IgD-negative memory B cell (primary cell): ENCODE measurements at regions not wholly inside any gene's neighbourhood (a gene's known extent, or its start where the extent isn't known, plus 50 kb on each side); places are given as distances from the start of the nearest gene placed in this dataset.
A peak's percentile ranks its signal among the peaks of the same experiment; 100 is the strongest.

Experiments used
- H3K27ac Mint-ChIP-seq, 3 donors: one replicate each; pipeline ENCODE4 v1.8.0; 2020 to 2022; ENCODE audit warnings: mild to moderate bottlenecking in 3 of 3, mixed read lengths in 3 of 3, moderate library complexity in 1 of 3
- H3K27me3 Mint-ChIP-seq: one replicate; pipeline ENCODE4 v1.8.0; 2021; ENCODE audit warnings: mixed read lengths
- H3K36me3 Mint-ChIP-seq: one replicate; pipeline ENCODE4 v1.8.0; 2020; ENCODE audit warnings: mild to moderate bottlenecking, mixed read lengths
- H3K4me1 Mint-ChIP-seq, 3 donors: one replicate each; pipeline ENCODE4 v1.8.0; 2020 to 2022; ENCODE audit warnings: mixed read lengths in 3 of 3, mild to moderate bottlenecking in 1 of 3
- H3K4me3 Mint-ChIP-seq, 4 donors: one replicate each; pipeline ENCODE4 v1.8.0; 2020 to 2022; ENCODE audit warnings: mild to moderate bottlenecking in 4 of 4, mixed read lengths in 4 of 4, moderate library complexity in 3 of 4
- H3K9me3 Mint-ChIP-seq, 3 donors: one replicate each; pipeline ENCODE4 v1.8.0; 2020 to 2021; ENCODE audit warnings: mixed read lengths in 3 of 3, mild to moderate bottlenecking in 1 of 3

- Mint-ChIP-seq H3K9me3 (no peaks in the 10 kb centered on the region), H3K4me1 (peaks cover 9 to 16% (median 11%) of the 10 kb centered on the region in 3 donors), H3K27me3 (no peaks in the 10 kb centered on the region), H3K4me3 (peak overlapping the region in 2 of 4 donors; percentile 63 to 74), H3K36me3 (peaks cover 4% of the 10 kb centered on the region), H3K27ac (peak overlapping the region in 1 of 3 donors; percentile 78)
Measured at GRCh38 chr6:25085756-25086155, 150.0 kb upstream of the RIPOR2 start.

GRCh38 chr6:25086500-25087091, 150.8 kb upstream of the RIPOR2 start:
- H3K27me3 Mint-ChIP-seq: no peaks in the 10 kb centered on the region
- H3K36me3 Mint-ChIP-seq: peaks cover 4% of the 10 kb centered on the region
- H3K4me1 Mint-ChIP-seq: peaks cover 9 to 16% (median 11%) of the 10 kb centered on the region in 3 donors
- H3K27ac Mint-ChIP-seq: no peak overlapping the region
- H3K4me3 Mint-ChIP-seq: peak overlapping the region in 1 of 4 donors; percentile 5
- no peaks in the 10 kb centered on the region for H3K9me3 Mint-ChIP-seq

- Mint-ChIP-seq H3K4me1 (peaks cover 4 to 16% (median 8%) of the 10 kb centered on the region in 3 donors), H3K27me3 (no peaks in the 10 kb centered on the region), H3K27ac (no peak overlapping the region), H3K4me3 (no peak overlapping the region), H3K9me3 (no peaks in the 10 kb centered on the region), H3K36me3 (peaks cover 6% of the 10 kb centered on the region)
Measured at GRCh38 chr6:25088513-25088912, 152.8 kb upstream of the RIPOR2 start.

- H3K9me3 Mint-ChIP-seq: no peaks in the 10 kb centered on the region
Measured at GRCh38 chr6:25089442-25089841, 153.7 kb upstream of the RIPOR2 start.

GRCh38 chr6:25094726-25095125, 159.0 kb upstream of the RIPOR2 start:
- H3K4me3 Mint-ChIP-seq: no peak overlapping the region
- no peaks in the 10 kb centered on the region for H3K9me3 Mint-ChIP-seq
- peak overlapping the region in 1 of 3 donors; percentile 47 for H3K27ac Mint-ChIP-seq
- H3K4me1 Mint-ChIP-seq: peaks cover 0 to 2% (median 0%) of the 10 kb centered on the region in 3 donors
- H3K27me3 Mint-ChIP-seq: no peaks in the 10 kb centered on the region
- peaks cover 4% of the 10 kb centered on the region for H3K36me3 Mint-ChIP-seq

More at GRCh38 chr6:25089442-25089841, 153.7 kb upstream of the RIPOR2 start:
- H3K4me1 Mint-ChIP-seq: peaks cover 4 to 13% (median 8%) of the 10 kb centered on the region in 3 donors
- peaks cover 4% of the 10 kb centered on the region for H3K36me3 Mint-ChIP-seq
- H3K27ac Mint-ChIP-seq: peak overlapping the region in 1 of 3 donors; percentile 6
- no peak overlapping the region for H3K4me3 Mint-ChIP-seq
- H3K27me3 Mint-ChIP-seq: no peaks in the 10 kb centered on the region

GRCh38 chr6:25100288-25100687, 164.5 kb upstream of the RIPOR2 start:
- Mint-ChIP-seq H3K27ac (no peak overlapping the region), H3K4me1 (peaks cover 5 to 7% (median 5%) of the 10 kb centered on the region in 3 donors), H3K9me3 (no peaks in the 10 kb centered on the region), H3K36me3 (peaks cover 4% of the 10 kb centered on the region), H3K27me3 (no peaks in the 10 kb centered on the region), H3K4me3 (no peak overlapping the region)

- H3K4me3 Mint-ChIP-seq: no peak overlapping the region
- H3K27me3 Mint-ChIP-seq: no peaks in the 10 kb centered on the region
- H3K27ac Mint-ChIP-seq: no peak overlapping the region
Measured at GRCh38 chr6:25103603-25104002, 167.8 kb upstream of the RIPOR2 start.

GRCh38 chr6:25105070-25105925, 169.5 kb upstream of the RIPOR2 start:
- Mint-ChIP-seq H3K9me3 (no peaks in the 10 kb centered on the region), H3K27me3 (no peaks in the 10 kb centered on the region), H3K4me3 (no peak overlapping the region), H3K4me1 (peaks cover 16 to 23% (median 16%) of the 10 kb centered on the region in 3 donors), H3K36me3 (peaks cover 15% of the 10 kb centered on the region), H3K27ac (no peak overlapping the region)

More at GRCh38 chr6:25103603-25104002, 167.8 kb upstream of the RIPOR2 start:
- H3K9me3 Mint-ChIP-seq: no peaks in the 10 kb centered on the region
- H3K4me1 Mint-ChIP-seq: peaks cover 16 to 23% (median 16%) of the 10 kb centered on the region in 3 donors
- H3K36me3 Mint-ChIP-seq: peaks cover 10% of the 10 kb centered on the region

- no peaks in the 10 kb centered on the region for H3K9me3 Mint-ChIP-seq
- no peaks in the 10 kb centered on the region for H3K27me3 Mint-ChIP-seq
- H3K36me3 Mint-ChIP-seq: peaks cover 13% of the 10 kb centered on the region
- H3K4me1 Mint-ChIP-seq: peaks cover 16 to 23% (median 16%) of the 10 kb centered on the region in 3 donors
- H3K4me3 Mint-ChIP-seq: peak overlapping the region in 1 of 4 donors; percentile 23
- H3K27ac Mint-ChIP-seq: peak overlapping the region in 2 of 3 donors; percentile 17 to 78
Measured at GRCh38 chr6:25107218-25107617, 171.5 kb upstream of the RIPOR2 start.

GRCh38 chr6:25111782-25112181, 167.4 kb upstream of the CARMIL1 start:
- Mint-ChIP-seq H3K27ac (no peak overlapping the region), H3K4me3 (no peak overlapping the region), H3K4me1 (peaks cover 10 to 13% (median 11%) of the 10 kb centered on the region in 3 donors), H3K36me3 (peaks cover 18% of the 10 kb centered on the region), H3K9me3 (no peaks in the 10 kb centered on the region), H3K27me3 (no peaks in the 10 kb centered on the region)

GRCh38 chr6:25112322-25112773, 166.8 kb upstream of the CARMIL1 start:
- Mint-ChIP-seq H3K9me3 (no peaks in the 10 kb centered on the region), H3K27ac (no peak overlapping the region), H3K27me3 (no peaks in the 10 kb centered on the region), H3K4me3 (no peak overlapping the region), H3K4me1 (peaks cover 5 to 11% (median 7%) of the 10 kb centered on the region in 3 donors), H3K36me3 (peaks cover 16% of the 10 kb centered on the region)

GRCh38 chr6:25113436-25113835, 165.7 kb upstream of the CARMIL1 start:
- no peak overlapping the region for H3K27ac Mint-ChIP-seq
- H3K27me3 Mint-ChIP-seq: no peaks in the 10 kb centered on the region
- peaks cover 13% of the 10 kb centered on the region for H3K36me3 Mint-ChIP-seq
- H3K4me3 Mint-ChIP-seq: no peak overlapping the region
- peaks cover 2 to 10% (median 7%) of the 10 kb centered on the region in 3 donors for H3K4me1 Mint-ChIP-seq
- H3K9me3 Mint-ChIP-seq: no peaks in the 10 kb centered on the region

GRCh38 chr6:25118038-25118437, 161.1 kb upstream of the CARMIL1 start:
- Mint-ChIP-seq H3K27me3 (no peaks in the 10 kb centered on the region), H3K27ac (no peak overlapping the region), H3K9me3 (peaks cover 0 to 3% (median 0%) of the 10 kb centered on the region in 3 donors), H3K4me3 (no peak overlapping the region), H3K4me1 (peaks cover 10 to 15% (median 10%) of the 10 kb centered on the region in 3 donors), H3K36me3 (peaks cover 7% of the 10 kb centered on the region)

- peaks cover 13 to 20% (median 14%) of the 10 kb centered on the region in 3 donors for H3K4me1 Mint-ChIP-seq
- no peak overlapping the region for H3K4me3 Mint-ChIP-seq
- H3K36me3 Mint-ChIP-seq: peaks cover 5% of the 10 kb centered on the region
- H3K9me3 Mint-ChIP-seq: peaks cover 0 to 3% (median 0%) of the 10 kb centered on the region in 3 donors
- H3K27ac Mint-ChIP-seq: no peak overlapping the region
- no peaks in the 10 kb centered on the region for H3K27me3 Mint-ChIP-seq
Measured at GRCh38 chr6:25121186-25121585, 158.0 kb upstream of the CARMIL1 start.

GRCh38 chr6:25122001-25122400, 157.2 kb upstream of the CARMIL1 start:
- H3K9me3 Mint-ChIP-seq: peaks cover 0 to 3% (median 0%) of the 10 kb centered on the region in 3 donors
- H3K4me1 Mint-ChIP-seq: peaks cover 13 to 20% (median 14%) of the 10 kb centered on the region in 3 donors
- no peak overlapping the region for H3K27ac Mint-ChIP-seq
- no peaks in the 10 kb centered on the region for H3K27me3 Mint-ChIP-seq
- H3K36me3 Mint-ChIP-seq: peaks cover 5% of the 10 kb centered on the region
- no peak overlapping the region for H3K4me3 Mint-ChIP-seq
